ENCODE measurements at regions not wholly inside any gene's neighbourhood (a gene's known extent, or its start where the extent isn't known, plus 50 kb on each side); places are given as distances from the start of the nearest gene placed in this dataset.
"Not testable (repeated sequence)": the region's sequence is repeated elsewhere in the genome, so short reads cannot be mapped to it uniquely, and the experiment has no call there.

DNA sequence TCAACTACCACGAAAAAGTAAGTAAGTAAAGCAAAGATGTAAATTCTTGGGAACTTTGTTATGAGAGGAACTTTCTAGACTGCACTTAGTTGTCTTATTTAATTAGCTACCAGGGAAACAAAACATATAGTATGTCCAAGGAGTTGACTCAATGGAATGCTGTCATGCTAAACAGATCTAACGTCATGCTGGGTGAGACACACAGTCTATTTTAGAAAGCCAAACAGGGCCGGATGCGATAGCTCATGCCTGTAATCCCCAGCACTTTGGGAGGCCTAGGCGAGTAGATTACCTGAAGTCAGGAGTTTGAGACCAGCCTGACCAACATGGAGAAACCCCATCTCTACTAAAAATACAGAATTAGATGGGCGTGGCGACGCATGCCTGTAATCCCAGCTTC is 146.4 kb downstream of the NPIPA8 start:
- intact Hi-C loops (cut with DNase I); H3K36me3 ChIP-seq; H3K4me1 ChIP-seq; H3K4me3 ChIP-seq; DNase-seq (ENCODE audit: low spot score in 2 of 2); H3K27me3 ChIP-seq; H3K9me3 ChIP-seq; H3K27ac ChIP-seq: not testable (repeated sequence)

DNA sequence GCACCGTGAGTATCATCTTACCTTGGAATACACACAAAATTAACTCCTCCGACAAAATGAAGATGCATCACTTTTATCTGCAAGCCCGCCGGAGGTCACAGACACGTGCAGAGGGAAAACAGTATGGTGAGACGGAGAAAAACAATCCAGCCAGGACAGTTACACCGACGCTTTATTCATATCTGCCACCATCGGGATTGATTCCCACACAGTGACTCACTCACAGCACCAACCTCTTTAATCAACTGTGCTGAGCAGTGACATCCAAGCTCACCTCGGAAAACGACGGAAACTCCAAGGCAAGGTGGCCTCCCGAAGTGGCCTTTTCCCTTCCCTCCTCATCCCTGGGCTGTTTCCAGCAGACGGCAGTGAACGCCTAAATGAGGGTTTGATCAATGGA is 151.8 kb downstream of the NPIPA8 start:
- H3K27ac ChIP-seq; H3K4me3 ChIP-seq; DNase-seq (ENCODE audit: low spot score in 2 of 2); H3K4me1 ChIP-seq; H3K9me3 ChIP-seq; intact Hi-C loops (cut with DNase I); H3K36me3 ChIP-seq; H3K27me3 ChIP-seq: not testable (repeated sequence)

DNA sequence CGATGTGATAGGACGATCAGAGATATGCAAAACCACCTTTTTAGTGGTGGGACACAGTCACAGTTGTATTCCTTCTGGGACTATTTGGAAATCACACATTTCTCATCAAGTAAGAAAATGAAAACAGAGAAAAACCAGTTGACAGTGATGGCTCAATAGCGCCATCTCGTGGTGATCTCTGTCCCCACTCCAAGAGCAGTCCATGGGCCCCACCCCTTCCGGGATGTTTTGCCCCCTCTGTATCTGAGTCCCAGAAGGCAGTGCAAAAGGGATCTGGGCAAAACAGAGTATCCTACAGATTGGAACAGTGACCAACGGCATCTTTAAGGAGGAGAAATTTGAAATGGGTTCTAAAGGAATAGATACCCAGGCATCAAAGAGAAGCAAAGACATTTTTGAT is 155.5 kb downstream of the NPIPA8 start:
- H3K27me3 ChIP-seq; H3K4me1 ChIP-seq; H3K4me3 ChIP-seq; intact Hi-C loops (cut with DNase I); H3K9me3 ChIP-seq; H3K36me3 ChIP-seq; H3K27ac ChIP-seq; DNase-seq (ENCODE audit: low spot score in 2 of 2): not testable (repeated sequence)

GRCh38 chr16:18173945-18174497 is 162.5 kb downstream of the NPIPA8 start:
- DNase-seq (ENCODE audit: low spot score in 2 of 2); H3K27ac ChIP-seq; H3K9me3 ChIP-seq; H3K36me3 ChIP-seq; H3K4me3 ChIP-seq; intact Hi-C loops (cut with DNase I); H3K27me3 ChIP-seq; H3K4me1 ChIP-seq: not testable (repeated sequence)

- H3K27ac ChIP-seq; H3K9me3 ChIP-seq; H3K4me3 ChIP-seq; H3K27me3 ChIP-seq; H3K4me1 ChIP-seq; H3K36me3 ChIP-seq; intact Hi-C loops (cut with DNase I); DNase-seq (ENCODE audit: low spot score in 2 of 2): not testable (repeated sequence)
Measured at GRCh38 chr16:18162293-18162692, 174.2 kb downstream of the NPIPA8 start.

- intact Hi-C loops (cut with DNase I); H3K27ac ChIP-seq; H3K4me1 ChIP-seq; H3K27me3 ChIP-seq; H3K9me3 ChIP-seq; H3K4me3 ChIP-seq; H3K36me3 ChIP-seq; DNase-seq (ENCODE audit: low spot score in 2 of 2): not testable (repeated sequence)
Measured at GRCh38 chr16:18161224-18161623, 175.3 kb downstream of the NPIPA8 start.

GRCh38 chr16:18159185-18159584 is 177.4 kb downstream of the NPIPA8 start:
- H3K4me3 ChIP-seq; H3K27ac ChIP-seq; H3K4me1 ChIP-seq; DNase-seq (ENCODE audit: low spot score in 2 of 2); H3K36me3 ChIP-seq; intact Hi-C loops (cut with DNase I); H3K27me3 ChIP-seq; H3K9me3 ChIP-seq: not testable (repeated sequence)

- DNase-seq (ENCODE audit: low spot score in 2 of 2); H3K9me3 ChIP-seq; H3K4me1 ChIP-seq; H3K36me3 ChIP-seq; H3K27me3 ChIP-seq; H3K4me3 ChIP-seq; H3K27ac ChIP-seq; intact Hi-C loops (cut with DNase I): not testable (repeated sequence)
Measured at GRCh38 chr16:18157854-18158253, 178.7 kb downstream of the NPIPA8 start.

DNA sequence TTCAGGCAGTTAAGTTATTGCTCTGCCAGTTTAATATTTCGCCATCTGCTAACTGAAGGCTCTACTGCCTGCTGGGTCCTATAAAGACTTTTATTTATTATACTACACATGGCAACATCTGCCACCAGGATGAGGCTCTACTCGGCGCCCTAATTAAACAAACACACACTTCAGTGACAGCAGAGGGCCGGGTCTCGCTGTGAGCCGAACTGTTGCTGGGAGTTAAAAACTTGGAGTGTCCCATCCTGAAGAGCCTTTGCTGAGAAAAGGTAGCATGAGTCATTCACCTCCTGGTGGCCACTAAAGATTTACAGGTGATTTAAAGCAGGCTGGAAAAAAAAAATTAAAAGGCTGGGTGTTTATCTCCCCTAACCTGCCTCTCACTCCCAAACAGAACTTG is 183.7 kb downstream of the NPIPA8 start:
- H3K4me1 ChIP-seq; DNase-seq (ENCODE audit: low spot score in 2 of 2); H3K36me3 ChIP-seq; H3K27ac ChIP-seq; H3K4me3 ChIP-seq; intact Hi-C loops (cut with DNase I); H3K27me3 ChIP-seq; H3K9me3 ChIP-seq: not testable (repeated sequence)

- H3K4me3 ChIP-seq; H3K4me1 ChIP-seq; DNase-seq (ENCODE audit: low spot score in 2 of 2); H3K27ac ChIP-seq; H3K36me3 ChIP-seq; intact Hi-C loops (cut with DNase I); H3K27me3 ChIP-seq; H3K9me3 ChIP-seq: not testable (repeated sequence)
Measured at GRCh38 chr16:18148132-18148531, 188.4 kb downstream of the NPIPA8 start.

DNA sequence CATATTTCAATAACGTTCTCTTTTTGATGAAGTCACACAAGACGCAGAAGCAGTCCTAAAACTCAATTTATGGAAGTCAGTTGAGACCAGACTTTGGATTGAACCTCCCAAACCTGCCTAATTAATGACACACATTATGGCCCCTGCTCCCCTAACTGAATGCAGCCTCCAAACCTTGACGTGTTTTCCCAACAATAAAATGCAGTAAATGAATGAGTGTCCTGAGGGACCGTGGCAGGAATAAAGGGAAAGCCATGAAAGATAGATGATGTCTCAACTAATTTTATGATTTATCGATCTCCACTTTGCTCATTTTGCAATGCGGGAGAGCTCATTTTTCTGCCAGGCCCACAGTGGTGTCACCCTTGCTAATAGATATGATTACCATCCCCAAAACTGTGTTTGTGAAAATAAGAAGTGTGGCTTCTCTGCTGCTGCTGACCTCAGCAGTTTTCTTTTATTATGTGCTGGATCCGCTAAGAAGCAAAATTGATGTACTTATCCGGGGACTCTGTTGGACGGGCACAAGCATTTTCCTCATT is 189.9 kb downstream of the NPIPA8 start:
- H3K27me3 ChIP-seq; H3K36me3 ChIP-seq; intact Hi-C loops (cut with DNase I); H3K27ac ChIP-seq; H3K4me1 ChIP-seq; H3K9me3 ChIP-seq; H3K4me3 ChIP-seq; DNase-seq (ENCODE audit: low spot score in 2 of 2): not testable (repeated sequence)

GRCh38 chr16:18142066-18142465 is 194.5 kb downstream of the NPIPA8 start:
- H3K4me1 ChIP-seq; H3K27ac ChIP-seq; H3K9me3 ChIP-seq; H3K36me3 ChIP-seq; DNase-seq (ENCODE audit: low spot score in 2 of 2); H3K4me3 ChIP-seq; H3K27me3 ChIP-seq; intact Hi-C loops (cut with DNase I): not testable (repeated sequence)

GRCh38 chr16:18136288-18136687 is 200.2 kb downstream of the NPIPA8 start:
- H3K4me3 ChIP-seq; H3K36me3 ChIP-seq; intact Hi-C loops (cut with DNase I); H3K27me3 ChIP-seq; H3K27ac ChIP-seq; DNase-seq (ENCODE audit: low spot score in 2 of 2); H3K9me3 ChIP-seq; H3K4me1 ChIP-seq: not testable (repeated sequence)

DNA sequence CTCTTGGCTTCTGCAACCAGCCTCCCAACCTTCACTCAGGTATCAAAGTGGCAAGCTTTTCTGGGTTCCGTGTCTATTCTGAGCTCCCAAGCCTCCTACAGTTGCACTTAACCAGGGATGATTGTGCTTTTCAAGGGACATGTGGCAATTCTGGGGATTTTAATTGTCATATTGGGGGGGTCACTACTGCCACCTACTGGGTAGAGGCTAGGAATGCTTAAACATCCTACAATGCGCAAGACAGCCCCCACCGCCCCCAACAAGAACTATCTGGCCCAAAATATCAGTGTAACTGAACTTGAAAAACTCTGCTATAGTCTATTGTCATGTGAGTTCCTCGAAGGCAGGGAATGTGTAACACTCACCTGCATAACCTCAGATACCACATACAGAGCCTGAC is 201.5 kb downstream of the NPIPA8 start:
- H3K4me1 ChIP-seq; H3K4me3 ChIP-seq; H3K9me3 ChIP-seq; H3K36me3 ChIP-seq; H3K27me3 ChIP-seq; DNase-seq (ENCODE audit: low spot score in 2 of 2); intact Hi-C loops (cut with DNase I); H3K27ac ChIP-seq: not testable (repeated sequence)
